GM23248 (cell line): ENCODE measurements at regions not wholly inside any gene's neighbourhood (a gene's known extent, or its start where the extent isn't known, plus 50 kb on each side); places are given as distances from the start of the nearest gene placed in this dataset.
A peak's percentile ranks its signal among the peaks of the same experiment; 100 is the strongest.

Experiments
- DNase-seq: peaks from one replicate; pipeline ENCODE4 v3.0.0-alpha.2; 2015
- H2AFZ ChIP-seq: fragments of 200-600 bp; sonication (generic); 2 replicates; pipeline ENCODE4 v1.6.1; 2016; ENCODE audit warnings: antibody characterized with exemption
- H3F3A ChIP-seq: fragments of 200-600 bp; sonication (generic); 2 replicates; pipeline ENCODE4 v1.6.1; 2016; ENCODE audit warnings: mild to moderate bottlenecking, antibody characterized with exemption, mixed run types; ENCODE audit not compliant: insufficient read depth
- H3K27ac ChIP-seq: fragments of 200-600 bp; sonication (generic); 2 replicates; pipeline ENCODE4 v1.5.1; 2016; ENCODE audit warnings: mild to moderate bottlenecking
- H3K27me3 ChIP-seq: fragments of 200-600 bp; sonication (generic); replicated peaks from 2 replicates; pipeline ENCODE4 v1.6.1; 2016; ENCODE audit warnings: mild to moderate bottlenecking; ENCODE audit not compliant: insufficient read depth
- H3K36me3 ChIP-seq: fragments of 200-600 bp; sonication (generic); 2 replicates; pipeline ENCODE4 v1.6.1; 2016; ENCODE audit warnings: low read depth, mild to moderate bottlenecking
- H3K4me1 ChIP-seq: fragments of 200-600 bp; sonication (generic); 2 replicates; pipeline ENCODE4 v1.6.1; 2016; ENCODE audit warnings: mild to moderate bottlenecking; ENCODE audit not compliant: insufficient read depth
- H3K4me2 ChIP-seq: fragments of 200-600 bp; sonication (generic); one replicate; pipeline ENCODE4 v1.6.1; 2016; ENCODE audit warnings: mild to moderate bottlenecking; ENCODE audit not compliant: unreplicated experiment
- H3K4me3 ChIP-seq: fragments of 200-600 bp; sonication (generic); 2 replicates; pipeline ENCODE4 v1.5.1; 2016; ENCODE audit warnings: mild to moderate bottlenecking
- H3K79me2 ChIP-seq: fragments of 200-600 bp; sonication (generic); 2 replicates; pipeline ENCODE4 v1.6.1; 2016; ENCODE audit warnings: mild to moderate bottlenecking; ENCODE audit not compliant: insufficient read depth
- H3K9ac ChIP-seq: fragments of 200-600 bp; sonication (generic); 2 replicates; pipeline ENCODE4 v1.6.1; 2016; ENCODE audit warnings: mild to moderate bottlenecking
- H3K9me2 ChIP-seq: fragments of 200-600 bp; sonication (generic); 2 replicates; pipeline ENCODE4 v1.6.1; 2016; ENCODE audit warnings: mixed run types, mild to moderate bottlenecking, moderate library complexity; ENCODE audit not compliant: insufficient read depth
- H3K9me3 ChIP-seq: fragments of 200-600 bp; sonication (generic); one replicate; pipeline ENCODE4 v1.6.1; 2017; ENCODE audit warnings: low read depth
- H4K20me1 ChIP-seq: fragments of 200-600 bp; sonication (generic); 2 replicates; pipeline ENCODE4 v1.6.0; 2016; ENCODE audit not compliant: insufficient read depth
- EZH2 ChIP-seq: fragments of 200-600 bp; sonication (generic); IDR thresholded peaks from 2 replicates; pipeline ENCODE4 v1.6.1; 2018; ENCODE audit warnings: antibody characterized with exemption, mild to moderate bottlenecking; ENCODE audit not compliant: insufficient read depth, poor library complexity, severe bottlenecking
- EZH2phosphoT487 ChIP-seq: fragments of 200-600 bp; sonication (generic); IDR thresholded peaks from 2 replicates; pipeline ENCODE4 v1.6.1; 2018; ENCODE audit warnings: antibody characterized with exemption, moderate library complexity, mild to moderate bottlenecking, low read depth; ENCODE audit not compliant: insufficient read depth
- WGBS, 2 experiments: methylation state at CpG; one replicate each; pipeline ENCODE4 v1.1.6; 2015 to 2017; ENCODE audit warnings: low lambda C conversion rate in 2 of 2, low coverage in 1 of 2; ENCODE audit errors: missing lambda C conversion rate in 2 of 2; 5-methylcytosine and 5-hydroxymethylcytosine counted together
- in situ Hi-C: fragments of 300-500 bp; cut with MboI; formaldehyde crosslinking; loops from 2 replicates; pipeline ENCODE4 v1.15.0; 2020

DNA sequence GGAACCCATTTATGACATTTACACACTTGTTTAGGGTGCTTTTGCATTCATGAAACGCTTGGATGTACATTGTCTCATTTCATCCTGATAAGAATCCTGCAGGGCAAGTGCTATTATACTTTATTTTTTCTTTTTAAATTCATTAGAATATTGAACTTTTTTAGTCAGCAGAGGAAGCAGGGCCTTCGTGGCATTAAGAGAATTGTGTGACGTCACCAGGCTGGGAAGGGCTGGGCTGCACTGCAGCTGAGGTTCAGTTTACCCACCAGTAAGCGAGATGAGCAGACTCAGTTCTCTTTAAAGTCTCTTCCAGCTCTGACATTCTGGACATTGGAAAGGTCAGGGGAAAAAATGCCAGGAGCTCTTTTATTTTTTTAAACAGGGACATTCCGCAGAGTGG, 159.0 kb downstream of the MRM1 start:
- TF ChIP-seq EZH2 (no peak), EZH2phosphoT487 (no peak)
- 32 to 40% methylated on average over 5 of the region's 5 CpGs for WGBS, 2 experiments
- no peak overlapping the region for H3K27ac ChIP-seq
- H3K9ac ChIP-seq: no peak overlapping the region
- no peaks in the 10 kb centered on the region for H3K9me3 ChIP-seq
- no peak overlapping the region for H3K4me3 ChIP-seq
- no peaks in the 10 kb centered on the region for H4K20me1 ChIP-seq
- H3K27me3 ChIP-seq: no peaks in the 10 kb centered on the region
- no peaks in the 10 kb centered on the region for H3F3A ChIP-seq
- H3K4me1 ChIP-seq: no peaks in the 10 kb centered on the region
- H3K36me3 ChIP-seq: no peaks in the 10 kb centered on the region
- no peaks in the 10 kb centered on the region for H3K79me2 ChIP-seq
- no peak overlapping the region for H2AFZ ChIP-seq
- H3K4me2 ChIP-seq: no peak overlapping the region
- in situ Hi-C loops: no loop called here
- peak; percentile 5 for DNase-seq
- no peaks in the 10 kb centered on the region for H3K9me2 ChIP-seq

DNA sequence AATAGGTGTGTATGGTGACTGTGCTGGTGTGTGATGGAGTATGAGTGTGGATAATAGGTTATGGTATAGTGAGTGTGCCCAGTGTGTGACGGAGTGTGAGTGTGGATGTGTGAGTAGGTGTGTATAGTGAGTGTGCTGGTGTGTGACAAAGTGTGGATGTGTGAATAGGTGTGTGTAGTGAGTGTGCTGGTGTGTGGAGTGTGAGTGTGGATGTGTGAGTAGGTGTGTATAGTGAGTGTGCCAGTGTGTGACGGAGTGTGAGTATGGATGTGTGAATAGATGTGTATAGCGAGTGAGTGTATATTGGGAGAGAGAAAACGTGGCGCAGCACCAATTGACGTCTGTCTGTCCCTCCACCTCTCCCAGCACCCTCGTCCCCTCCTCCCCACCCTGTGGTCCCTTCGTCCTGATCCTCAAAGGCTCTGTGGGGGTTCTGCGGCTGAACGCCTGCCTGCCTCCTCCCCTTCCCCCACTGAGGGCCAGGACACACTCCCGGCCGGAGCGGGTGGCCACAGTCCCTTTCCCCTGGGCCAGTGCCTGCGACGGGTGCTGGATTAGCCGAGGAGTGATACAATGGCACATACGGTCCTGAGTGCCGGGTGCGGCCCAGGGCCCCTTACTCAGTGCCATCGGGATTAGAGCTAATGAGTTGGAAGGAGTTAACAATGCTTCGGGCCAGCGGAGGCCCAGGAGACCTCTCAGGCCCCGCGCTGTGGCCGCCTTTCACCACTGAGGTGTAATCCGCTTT, 160.0 kb downstream of the MRM1 start:
- Histone ChIP-seq H3K79me2 (no peaks in the 10 kb centered on the region), H3K9ac (no peak overlapping the region), H3K4me3 (no peak overlapping the region), H3K9me2 (no peaks in the 10 kb centered on the region), H2AFZ (no peak overlapping the region), H3K36me3 (no peaks in the 10 kb centered on the region), H3K4me2 (no peak overlapping the region), H3F3A (no peaks in the 10 kb centered on the region), H3K27me3 (peaks cover 6% of the 10 kb centered on the region), H3K4me1 (no peaks in the 10 kb centered on the region), H4K20me1 (no peaks in the 10 kb centered on the region), H3K27ac (no peak overlapping the region), H3K9me3 (no peaks in the 10 kb centered on the region)
- in situ Hi-C loops: no loop called here
- TF ChIP-seq EZH2phosphoT487: no peak
- no peak for TF ChIP-seq EZH2
- DNase-seq: no peak
- 26 to 31% methylated on average over 22 to 26 of the region's 26 CpGs for WGBS, 2 experiments

DNA sequence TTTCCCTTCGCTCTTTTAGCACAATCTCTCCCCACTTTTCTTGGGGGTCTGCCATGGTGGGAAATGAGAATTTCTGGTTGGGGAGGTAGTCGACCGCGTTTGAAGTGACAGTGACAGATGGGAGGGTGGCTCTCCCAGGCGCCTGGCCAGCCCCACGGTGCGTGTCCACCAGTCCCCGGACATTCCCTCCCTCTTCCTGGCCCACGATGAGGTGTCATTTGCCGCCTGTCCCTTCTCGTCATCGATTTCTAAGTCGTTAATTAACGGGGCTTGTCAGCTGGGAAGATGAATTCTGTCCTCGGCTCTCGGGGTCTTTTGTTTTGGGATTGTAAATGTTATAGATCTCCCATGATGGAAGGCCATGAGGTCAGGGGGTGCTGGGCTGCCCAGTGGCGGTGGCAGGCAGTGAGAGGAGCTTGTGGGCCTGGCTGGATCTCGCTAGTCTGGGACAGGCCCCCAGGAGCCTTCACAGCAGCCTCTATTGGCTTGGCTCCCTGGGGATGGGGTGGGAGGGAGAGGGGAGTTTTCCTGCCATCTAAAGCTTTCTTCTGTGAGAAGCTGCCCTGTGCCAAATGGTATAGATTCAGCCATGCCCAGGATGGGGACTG, 164.2 kb downstream of the MRM1 start:
- peaks cover 30% of the 10 kb centered on the region for H3K27me3 ChIP-seq

GRCh38 chr17:36768394-36768793, 167.0 kb downstream of the MRM1 start:
- Histone ChIP-seq H4K20me1 (no peaks in the 10 kb centered on the region), H3F3A (no peaks in the 10 kb centered on the region), H3K9me2 (no peaks in the 10 kb centered on the region), H3K4me3 (no peak overlapping the region), H2AFZ (no peak overlapping the region), H3K4me1 (no peaks in the 10 kb centered on the region), H3K4me2 (no peak overlapping the region), H3K36me3 (no peaks in the 10 kb centered on the region), H3K27ac (no peak overlapping the region), H3K9me3 (no peaks in the 10 kb centered on the region), H3K9ac (no peak overlapping the region), H3K27me3 (peaks cover 35% of the 10 kb centered on the region), H3K79me2 (no peaks in the 10 kb centered on the region)
- no peak for TF ChIP-seq EZH2
- TF ChIP-seq EZH2phosphoT487: no peak
- 14 to 17% methylated on average over 12 to 13 of the region's 13 CpGs for WGBS, 2 experiments
- no peak for DNase-seq
- in situ Hi-C loops: no loop called here

More for the DNA sequence above, 164.2 kb downstream of the MRM1 start:
- Histone ChIP-seq H3K4me1 (no peaks in the 10 kb centered on the region), H3K9ac (no peak overlapping the region), H3F3A (no peaks in the 10 kb centered on the region), H3K36me3 (no peaks in the 10 kb centered on the region), H3K9me2 (no peaks in the 10 kb centered on the region), H3K79me2 (no peaks in the 10 kb centered on the region), H3K9me3 (no peaks in the 10 kb centered on the region), H4K20me1 (no peaks in the 10 kb centered on the region), H3K27ac (no peak overlapping the region), H3K4me3 (no peak overlapping the region), H2AFZ (no peak overlapping the region), H3K4me2 (no peak overlapping the region)
- no peak for DNase-seq
- 10 to 11% methylated on average over 18 of the region's 18 CpGs for WGBS, 2 experiments
- TF ChIP-seq EZH2phosphoT487 (no peak), EZH2 (no peak)
- in situ Hi-C loops: no loop called here
